HepG2 (cell line): ENCODE measurements at regions not wholly inside any gene's neighbourhood (a gene's known extent, or its start where the extent isn't known, plus 50 kb on each side); places are given as distances from the start of the nearest gene placed in this dataset.

Source experiments
- ATAC-seq: fragments of 200-7000 bp; cut with Tn5 transposase; 3 replicates; pipeline ENCODE4 v1.9.1; 2020; ENCODE audit warnings: mild to moderate bottlenecking, moderate library complexity
- BruUV-seq: library from RNA; stranded (reverse); fragments of 400-500 nt; replicated peaks from 2 replicates; lab custom pipeline; 2021; lab: Mats Ljungman, UMichigan
- CTCF ChIA-PET: fragments of 300-600 bp; formaldehyde crosslinking; extraction: SDS; loops from one replicate; lab custom pipeline; 2021; ENCODE audit warnings: low total read pairs, inconsistent platforms, low intra/inter-chr PET ratio; lab: Yijun Ruan, JAX
- POLR2A ChIA-PET: fragments of 350-600 bp; sonication (Branson Sonifier 250); formaldehyde crosslinking; loops from one replicate; lab custom pipeline; 2020; ENCODE audit warnings: antibody characterized with exemption, inconsistent platforms; lab: Yijun Ruan, JAX
- DNase-seq: peaks from one replicate; pipeline ENCODE4 v3.0.0-alpha.2; 2015; ENCODE audit warnings: low spot score
- FAIRE-seq: peaks from 3 replicates; lab custom pipeline; 2011; peaks lifted over from hg19 to GRCh38; lab: Jason Lieb, UNC
- H2AFZ ChIP-seq: one replicate; pipeline ENCODE4 v1.6.1; 2011; ENCODE audit warnings: low read length, inconsistent platforms
- H3K27ac ChIP-seq: fragments of 300-600 bp; 3 replicates; pipeline ENCODE4 v1.8.0; 2011; ENCODE audit warnings: mixed run types, mild to moderate bottlenecking, mixed read lengths, low read length, inconsistent platforms; ENCODE audit not compliant: insufficient read depth; ENCODE audit errors: extremely low read length
- H3K27me3 ChIP-seq, 2 experiments: fragments of 200-600 bp in 1 of 2; 2 replicates in 1 of 2; 3 replicates in 1 of 2; pipeline versions ENCODE4 v1.6.0 to v1.8.0; 2011; ENCODE audit warnings: low read length in 2 of 2, mild to moderate bottlenecking in 2 of 2, moderate library complexity in 2 of 2, inconsistent platforms in 1 of 2; ENCODE audit not compliant: insufficient read depth in 2 of 2, control insufficient read depth in 1 of 2
- H3K36me3 ChIP-seq, 2 experiments: fragments of 200-600 bp in 1 of 2; replicated peaks in 1 of 2; 2 replicates in 1 of 2; 3 replicates in 1 of 2; pipeline versions ENCODE4 v1.5.1 to v1.8.0; 2011; ENCODE audit warnings: low read length in 2 of 2, inconsistent platforms in 1 of 2; ENCODE audit not compliant: insufficient read depth in 2 of 2, control insufficient read depth in 1 of 2
- H3K4me1 ChIP-seq: 2 replicates; pipeline ENCODE4 v1.5.1; 2012; ENCODE audit warnings: low read length, inconsistent platforms; ENCODE audit not compliant: insufficient read depth
- H3K4me2 ChIP-seq: 2 replicates; pipeline ENCODE4 v1.6.0; 2011; ENCODE audit warnings: low read depth, low read length, inconsistent platforms
- H3K4me3 ChIP-seq, 3 experiments: fragments of 200-600 bp in 1 of 3; sonication (generic), shearing (Covaris generic) in 1 of 3; replicated peaks in 1 of 3; 2 replicates each; pipeline ENCODE4 v1.5.1; 2011 to 2016; ENCODE audit warnings: low read length in 3 of 3, inconsistent platforms in 2 of 3, low read depth in 2 of 3, mild to moderate bottlenecking in 2 of 3, control low read depth in 1 of 3, mixed read lengths in 1 of 3; ENCODE audit not compliant: insufficient read depth in 1 of 3
- H3K79me2 ChIP-seq: one replicate; pipeline ENCODE4 v1.6.1; 2011; ENCODE audit warnings: low read length, inconsistent platforms; ENCODE audit not compliant: insufficient read depth
- H3K9ac ChIP-seq: 2 replicates; pipeline ENCODE4 v1.6.0; 2011; ENCODE audit warnings: mild to moderate bottlenecking, low read depth, low read length, inconsistent platforms; ENCODE audit not compliant: insufficient read depth
- H3K9me3 ChIP-seq: 2 replicates; pipeline ENCODE4 v1.5.1; 2012; ENCODE audit warnings: mild to moderate bottlenecking, low read length
- H4K20me1 ChIP-seq: 2 replicates; pipeline ENCODE4 v1.6.0; 2011; ENCODE audit warnings: inconsistent platforms, mild to moderate bottlenecking, low read length, moderate library complexity; ENCODE audit not compliant: insufficient read depth
- BRCA1 ChIP-seq: sonication (generic); formaldehyde crosslinking; IDR thresholded peaks from 2 replicates; pipeline ENCODE4 v1.4.0; 2020; ENCODE audit warnings: missing genetic modification reagents
- CSRNP1 ChIP-seq: sonication (generic); formaldehyde crosslinking; IDR thresholded peaks from 2 replicates; pipeline ENCODE4 v1.8.1; 2023; ENCODE audit warnings: mild to moderate bottlenecking, missing genetic modification reagents
- HHEX ChIP-seq: IDR thresholded peaks from 2 replicates; pipeline ENCODE4 v1.6.1; 2016; ENCODE audit warnings: control low read depth
- HMG20A ChIP-seq: IDR thresholded peaks from 2 replicates; pipeline ENCODE4 v1.6.1; 2016; ENCODE audit warnings: borderline replicate concordance
- MAFK ChIP-seq, 2 experiments: IDR thresholded peaks in 1 of 2; conservative IDR thresholded peaks in 1 of 2; 2 replicates each; pipeline ENCODE4 v1.6.1; 2011; ENCODE audit warnings: improper control_type of control experiment in 2 of 2, low read length in 2 of 2
- PBX3 ChIP-seq: sonication (generic); formaldehyde crosslinking; IDR thresholded peaks from 2 replicates; pipeline ENCODE4 v1.8.1; 2023; ENCODE audit warnings: missing genetic modification reagents, inconsistent platforms, borderline replicate concordance
- SMAD1 ChIP-seq: sonication (generic); formaldehyde crosslinking; IDR thresholded peaks from 2 replicates; pipeline ENCODE4 v1.4.0; 2020; ENCODE audit warnings: missing genetic modification reagents, low read depth, mild to moderate bottlenecking, borderline replicate concordance
- TFDP2 ChIP-seq: sonication (generic); formaldehyde crosslinking; IDR thresholded peaks from 2 replicates; pipeline ENCODE4 v1.4.0; 2020; ENCODE audit warnings: missing genetic modification reagents
- TOPORS ChIP-seq: sonication (generic); formaldehyde crosslinking; IDR thresholded peaks from 2 replicates; pipeline ENCODE4 v1.8.0; 2023; ENCODE audit warnings: mild to moderate bottlenecking, missing genetic modification reagents
- ZNF296 ChIP-seq: sonication (generic); formaldehyde crosslinking; conservative IDR thresholded peaks from 2 replicates; pipeline ENCODE4 v1.5.0; 2020; ENCODE audit warnings: mild to moderate bottlenecking, missing genetic modification reagents
- ZNF326 ChIP-seq: sonication (generic); formaldehyde crosslinking; IDR thresholded peaks from 2 replicates; pipeline ENCODE4 v1.4.0; 2020; ENCODE audit warnings: missing genetic modification reagents, borderline replicate concordance
- ZNF639 ChIP-seq: conservative IDR thresholded peaks from 2 replicates; pipeline ENCODE4 v1.6.1; 2018; ENCODE audit warnings: missing genetic modification reagents
- ZNF775 ChIP-seq: sonication (generic); formaldehyde crosslinking; IDR thresholded peaks from 2 replicates; pipeline ENCODE4 v1.4.0; 2020; ENCODE audit warnings: missing genetic modification reagents, mild to moderate bottlenecking, moderate library complexity, borderline replicate concordance
- WGBS: methylation state at CpG from one replicate; pipeline ENCODE4 v1.1.6; 2017; ENCODE audit warnings: low lambda C conversion rate; 5-methylcytosine and 5-hydroxymethylcytosine counted together
- in situ Hi-C: cut with HindIII; loops from 2 replicates; pipeline ENCODE4 v1.10.0; 2017; ENCODE audit warnings: low pct_unique_long_range_greater_than_20kb; ENCODE audit not compliant: extremely low pct_ligation_motif_present
- intact Hi-C: fragments of 100-400 bp; cut with micrococcal nuclease; formaldehyde crosslinking; loops from one replicate; pipeline ENCODE4 v1.10.0; 2022; ENCODE audit not compliant: unreplicated experiment

GRCh38 chr7:25632616-25633015, 404.3 kb upstream of the NPVF start:
- no peak for ATAC-seq
- in situ Hi-C loops (no loop called here), intact Hi-C loops (no loop called here)
- no peak overlapping the region for H3K4me3 ChIP-seq
- no peaks in the 10 kb centered on the region for H3K4me1 ChIP-seq
- no peaks in the 10 kb centered on the region for H3K36me3 ChIP-seq
- 0 out of 5 replicates have a peak, but pooled peaks cover 0 to 5% of the 10 kb centered on the region in 2 experiments for H3K27me3 ChIP-seq
- 25% methylated on average over 5 of the region's 5 CpGs for WGBS
- no TSS peak for BruUV-seq
- H3K9me3 ChIP-seq, result no peaks in the 10 kb centered on the region
- CTCF ChIA-PET, result no interaction called here
- H2AFZ ChIP-seq, result no peak overlapping the region
- no peak for DNase-seq
- H4K20me1 ChIP-seq, result no peaks in the 10 kb centered on the region
- no peak overlapping the region for H3K4me2 ChIP-seq
- FAIRE-seq, result no peak
- H3K79me2 ChIP-seq, result no peaks in the 10 kb centered on the region
- POLR2A ChIA-PET, result no interaction called here
- no peak overlapping the region for H3K9ac ChIP-seq
- no peak overlapping the region for H3K27ac ChIP-seq
- no peak for TF ChIP-seq HHEX (CRISPR knock-in tag)
- TF ChIP-seq CSRNP1 (CRISPR knock-in tag), result no peak
- TF ChIP-seq ZNF326 (CRISPR knock-in tag), result no peak
- TF ChIP-seq HMG20A (CRISPR knock-in tag), result no peak

- POLR2A ChIA-PET, result no interaction called here
- BruUV-seq, result no TSS peak
- no peak for TF ChIP-seq PBX3 (CRISPR knock-in tag)
- TF ChIP-seq MAFK (conservative IDR thresholded peaks at IDR 0.05 in 1 of 2, IDR thresholded peaks at IDR 0.05 in 1 of 2; ENCODE audit: low read length in 2 of 2), result no peak
- no peak for TF ChIP-seq TFDP2 (CRISPR knock-in tag)
- TF ChIP-seq BRCA1 (CRISPR knock-in tag), result no peak
- TF ChIP-seq ZNF296 (CRISPR knock-in tag), result no peak
- no peak for TF ChIP-seq ZNF775 (CRISPR knock-in tag)
- no peak for TF ChIP-seq ZNF639 (CRISPR knock-in tag)
- TF ChIP-seq TOPORS (CRISPR knock-in tag), result no peak
- no peak for TF ChIP-seq SMAD1
Observed at GRCh38 chr7:25633426-25634036, 405.2 kb upstream of the NPVF start.

More at GRCh38 chr7:25633426-25634036, 405.2 kb upstream of the NPVF start:
- H3K4me3 ChIP-seq, result no peak overlapping the region
- ATAC-seq, result no peak
- no peak overlapping the region for H3K27ac ChIP-seq
- no peak for FAIRE-seq
- H3K4me2 ChIP-seq, result no peak overlapping the region
- no peaks in the 10 kb centered on the region for H4K20me1 ChIP-seq
- no peaks in the 10 kb centered on the region for H3K79me2 ChIP-seq
- 0% methylated on average over 3 of the region's 3 CpGs for WGBS
- CTCF ChIA-PET, result no interaction called here
- H3K36me3 ChIP-seq, result no peaks in the 10 kb centered on the region
- 0 out of 5 replicates have a peak, but pooled peaks cover 0 to 5% of the 10 kb centered on the region in 2 experiments for H3K27me3 ChIP-seq
- no peak overlapping the region for H3K9ac ChIP-seq
- in situ Hi-C loops (no loop called here), intact Hi-C loops (no loop called here)
- no peaks in the 10 kb centered on the region for H3K9me3 ChIP-seq
- no peak overlapping the region for H2AFZ ChIP-seq
- DNase-seq, result no peak
- no peaks in the 10 kb centered on the region for H3K4me1 ChIP-seq
